SJCRH30 (cell line): ENCODE measurements at regions not wholly inside any gene's neighbourhood (a gene's known extent, or its start where the extent isn't known, plus 50 kb on each side); places are given as distances from the start of the nearest gene placed in this dataset.
A peak's percentile ranks its signal among the peaks of the same experiment; 100 is the strongest.

Experiments used
- DNase-seq, 2 experiments: peaks; one replicate each; pipeline ENCODE4 v3.0.0-alpha.2; 2015 to 2020
- H3K27ac ChIP-seq: fragments of 250-450 bp; sonication (Bioruptor Pico); 2 replicates; pipeline ENCODE4 v1.5.1; 2020; ENCODE audit warnings: mild to moderate bottlenecking, moderate library complexity
- H3K27me3 ChIP-seq: fragments of 250-450 bp; sonication (Bioruptor Pico); 2 replicates; pipeline ENCODE4 v1.5.1; 2020; ENCODE audit warnings: mild to moderate bottlenecking, moderate library complexity
- H3K36me3 ChIP-seq: fragments of 250-450 bp; sonication (Bioruptor Pico); 2 replicates; pipeline ENCODE4 v1.5.1; 2020; ENCODE audit warnings: mild to moderate bottlenecking, moderate library complexity
- H3K4me1 ChIP-seq: fragments of 250-450 bp; sonication (Bioruptor Pico); 2 replicates; pipeline ENCODE4 v1.5.1; 2020; ENCODE audit warnings: mild to moderate bottlenecking, moderate library complexity
- H3K4me3 ChIP-seq: fragments of 250-450 bp; sonication (Bioruptor Pico); 2 replicates; pipeline ENCODE4 v1.5.1; 2020; ENCODE audit warnings: mild to moderate bottlenecking, moderate library complexity
- H3K9me3 ChIP-seq: fragments of 250-450 bp; sonication (Bioruptor Pico); replicated peaks from 2 replicates; pipeline ENCODE4 v1.5.1; 2020; ENCODE audit warnings: mild to moderate bottlenecking, moderate library complexity

- Histone ChIP-seq H3K9me3 (no peaks in the 10 kb centered on the region), H3K4me1 (peaks cover 26% of the 10 kb centered on the region), H3K27ac (no peak overlapping the region; the same call in 1 of the 2 replicates), H3K36me3 (no peaks in the 10 kb centered on the region), H3K27me3 (no peaks in the 10 kb centered on the region), H3K4me3 (no peak overlapping the region)
- DNase-seq, result no peak
Measured at GRCh38 chr9:96078897-96079490, 203.5 kb downstream of the ERCC6L2 start.

GRCh38 chr9:96075757-96076156 is 200.3 kb downstream of the ERCC6L2 start:
- DNase-seq, result no peak
- peaks cover 13% of the 10 kb centered on the region for H3K4me1 ChIP-seq

GRCh38 chr9:96075111-96075510 is 199.6 kb downstream of the ERCC6L2 start:
- no peaks in the 10 kb centered on the region for H3K36me3 ChIP-seq
- H3K4me1 ChIP-seq, result peaks cover 11% of the 10 kb centered on the region
- H3K4me3 ChIP-seq, result no peak overlapping the region
- DNase-seq, result no peak
- no peaks in the 10 kb centered on the region for H3K9me3 ChIP-seq
- no peak overlapping the region for H3K27ac ChIP-seq
- no peaks in the 10 kb centered on the region; the same call in 1 of the 2 replicates for H3K27me3 ChIP-seq

More at GRCh38 chr9:96075757-96076156, 200.3 kb downstream of the ERCC6L2 start:
- Histone ChIP-seq H3K27ac (no peak overlapping the region), H3K36me3 (no peaks in the 10 kb centered on the region), H3K9me3 (no peaks in the 10 kb centered on the region), H3K27me3 (no peaks in the 10 kb centered on the region), H3K4me3 (no peak overlapping the region)

- no peaks in the 10 kb centered on the region; the same call in 1 of the 2 replicates for H3K4me1 ChIP-seq
- DNase-seq, result no peak
- H3K9me3 ChIP-seq, result no peaks in the 10 kb centered on the region
- no peak overlapping the region for H3K4me3 ChIP-seq
- H3K36me3 ChIP-seq, result no peaks in the 10 kb centered on the region
- no peak overlapping the region for H3K27ac ChIP-seq
- H3K27me3 ChIP-seq, result no peaks in the 10 kb centered on the region; the same call in 1 of the 2 replicates
Measured at GRCh38 chr9:96073531-96074480, 198.3 kb downstream of the ERCC6L2 start.

- Histone ChIP-seq H3K36me3 (no peaks in the 10 kb centered on the region), H3K9me3 (no peaks in the 10 kb centered on the region), H3K4me3 (no peak overlapping the region), H3K27ac (no peak overlapping the region), H3K4me1 (no peaks in the 10 kb centered on the region; the same call in 1 of the 2 replicates), H3K27me3 (no peaks in the 10 kb centered on the region; the same call in 1 of the 2 replicates)
- no peak for DNase-seq
Measured at GRCh38 chr9:96072930-96073329, 197.4 kb downstream of the ERCC6L2 start.

- peaks cover 10% of the 10 kb centered on the region; the same call in 1 of the 2 replicates for H3K4me1 ChIP-seq
- no peak for DNase-seq
Measured at GRCh38 chr9:96071815-96072124, 196.3 kb downstream of the ERCC6L2 start.

GRCh38 chr9:96071076-96071814 is 195.8 kb downstream of the ERCC6L2 start:
- H3K27me3 ChIP-seq, result no peaks in the 10 kb centered on the region; the same call in 1 of the 2 replicates
- no peaks in the 10 kb centered on the region for H3K9me3 ChIP-seq
- H3K36me3 ChIP-seq, result no peaks in the 10 kb centered on the region
- H3K27ac ChIP-seq, result no peak overlapping the region
- H3K4me1 ChIP-seq, result peaks cover 15% of the 10 kb centered on the region; the same call in 1 of the 2 replicates
- H3K4me3 ChIP-seq, result no peak overlapping the region
- peak in 1 of 2 experiments; percentile 56 for DNase-seq

More at GRCh38 chr9:96071815-96072124, 196.3 kb downstream of the ERCC6L2 start:
- Histone ChIP-seq H3K27ac (no peak overlapping the region), H3K36me3 (no peaks in the 10 kb centered on the region), H3K9me3 (no peaks in the 10 kb centered on the region), H3K27me3 (no peaks in the 10 kb centered on the region; the same call in 1 of the 2 replicates), H3K4me3 (no peak overlapping the region)

GRCh38 chr9:96069629-96070220 is 194.2 kb downstream of the ERCC6L2 start:
- H3K4me3 ChIP-seq, result no peak overlapping the region
- no peaks in the 10 kb centered on the region for H3K36me3 ChIP-seq
- H3K4me1 ChIP-seq, result peaks cover 15% of the 10 kb centered on the region; the same call in 1 of the 2 replicates
- H3K9me3 ChIP-seq, result no peaks in the 10 kb centered on the region
- no peak for DNase-seq
- no peaks in the 10 kb centered on the region; the same call in 1 of the 2 replicates for H3K27me3 ChIP-seq
- no peak overlapping the region for H3K27ac ChIP-seq

GRCh38 chr9:96068511-96068910 is 193.0 kb downstream of the ERCC6L2 start:
- Histone ChIP-seq H3K27ac (no peak overlapping the region), H3K27me3 (no peaks in the 10 kb centered on the region; the same call in 1 of the 2 replicates), H3K4me3 (no peak overlapping the region), H3K36me3 (no peaks in the 10 kb centered on the region), H3K9me3 (no peaks in the 10 kb centered on the region), H3K4me1 (peaks cover 22% of the 10 kb centered on the region; the same call in 1 of the 2 replicates)
- no peak for DNase-seq

GRCh38 chr9:96067600-96067999 is 192.1 kb downstream of the ERCC6L2 start:
- H3K4me1 ChIP-seq, result peaks cover 31% of the 10 kb centered on the region; the same call in 1 of the 2 replicates
- no peak overlapping the region for H3K4me3 ChIP-seq
- no peaks in the 10 kb centered on the region for H3K36me3 ChIP-seq
- DNase-seq, result peak in 1 of 2 experiments; percentile 28
- no peaks in the 10 kb centered on the region for H3K9me3 ChIP-seq
- no peak overlapping the region; the same call in 1 of the 2 replicates for H3K27ac ChIP-seq
- H3K27me3 ChIP-seq, result no peaks in the 10 kb centered on the region; the same call in 1 of the 2 replicates

- Histone ChIP-seq H3K27me3 (no peaks in the 10 kb centered on the region; the same call in 1 of the 2 replicates), H3K4me3 (no peak overlapping the region), H3K27ac (peak overlapping the region; percentile 1; the same call in 1 of the 2 replicates), H3K36me3 (no peaks in the 10 kb centered on the region), H3K9me3 (no peaks in the 10 kb centered on the region), H3K4me1 (peaks cover 35% of the 10 kb centered on the region; the same call in 1 of the 2 replicates)
- DNase-seq, result peak; percentile 60 to 74
Measured at GRCh38 chr9:96067004-96067403, 191.5 kb downstream of the ERCC6L2 start.

- DNase-seq, result no peak
- Histone ChIP-seq H3K9me3 (no peaks in the 10 kb centered on the region), H3K36me3 (no peaks in the 10 kb centered on the region), H3K27ac (no peak overlapping the region), H3K27me3 (no peaks in the 10 kb centered on the region; the same call in 1 of the 2 replicates), H3K4me3 (no peak overlapping the region), H3K4me1 (peaks cover 47% of the 10 kb centered on the region; the same call in 1 of the 2 replicates)
Measured at GRCh38 chr9:96065482-96066251, 190.2 kb downstream of the ERCC6L2 start.

- Histone ChIP-seq H3K36me3 (no peaks in the 10 kb centered on the region), H3K27ac (no peak overlapping the region), H3K27me3 (no peaks in the 10 kb centered on the region; the same call in 1 of the 2 replicates), H3K4me3 (no peak overlapping the region), H3K9me3 (no peaks in the 10 kb centered on the region), H3K4me1 (peaks cover 47% of the 10 kb centered on the region; the same call in 1 of the 2 replicates)
- no peak for DNase-seq
Measured at GRCh38 chr9:96064826-96065481, 189.5 kb downstream of the ERCC6L2 start.
